NCI-H1048 (cell line): ENCODE measurements at regions not wholly inside any gene's neighbourhood (a gene's known extent, or its start where the extent isn't known, plus 50 kb on each side); places are given as distances from the start of the nearest gene placed in this dataset.
"Not testable (repeated sequence)": the region's sequence is repeated elsewhere in the genome, so short reads cannot be mapped to it uniquely, and the experiment has no call there.

ENCODE experiments used
- DNase-seq: peaks from one replicate; lab custom pipeline; 2025; lab: John Stamatoyannopoulos, UW

DNA sequence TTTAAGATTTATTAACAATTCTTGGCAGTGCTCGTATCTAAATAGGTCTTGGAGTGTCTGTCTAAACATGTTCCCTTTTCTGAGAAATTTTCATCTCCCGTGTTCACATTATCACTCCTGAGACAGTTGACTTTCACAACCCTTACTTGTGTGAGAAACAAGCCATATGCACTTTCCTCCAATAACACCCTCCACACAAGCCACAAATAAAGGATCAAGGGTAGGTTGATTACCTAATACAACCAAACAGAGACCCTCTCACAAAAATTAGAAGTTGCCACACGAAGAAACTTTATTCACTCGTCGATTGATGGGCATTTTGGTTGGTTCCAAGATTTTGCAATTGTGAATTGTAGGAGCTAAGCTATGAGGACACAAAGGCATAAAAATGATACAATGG, 763.9 kb downstream of the TRAM1L1 start:
- no peak for DNase-seq

DNA sequence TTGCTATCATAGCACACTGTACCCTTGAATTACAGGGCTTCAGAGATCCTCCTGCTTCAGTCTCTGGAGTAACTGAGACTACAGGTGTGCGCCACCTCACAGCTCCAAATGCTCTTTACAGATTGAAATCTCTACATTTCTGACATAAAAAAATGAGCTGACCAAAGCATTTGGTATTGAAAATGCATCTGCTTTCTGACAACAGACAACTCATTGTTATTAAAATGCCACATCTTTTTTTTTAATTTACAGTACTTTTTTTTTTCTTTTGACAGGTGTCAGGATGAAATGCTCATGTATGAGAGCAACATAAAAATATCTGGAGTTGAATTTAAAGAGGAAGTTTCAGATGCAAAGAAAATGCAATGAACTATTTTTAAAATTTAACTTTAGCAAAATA, 764.5 kb downstream of the TRAM1L1 start:
- DNase-seq: no peak

DNA sequence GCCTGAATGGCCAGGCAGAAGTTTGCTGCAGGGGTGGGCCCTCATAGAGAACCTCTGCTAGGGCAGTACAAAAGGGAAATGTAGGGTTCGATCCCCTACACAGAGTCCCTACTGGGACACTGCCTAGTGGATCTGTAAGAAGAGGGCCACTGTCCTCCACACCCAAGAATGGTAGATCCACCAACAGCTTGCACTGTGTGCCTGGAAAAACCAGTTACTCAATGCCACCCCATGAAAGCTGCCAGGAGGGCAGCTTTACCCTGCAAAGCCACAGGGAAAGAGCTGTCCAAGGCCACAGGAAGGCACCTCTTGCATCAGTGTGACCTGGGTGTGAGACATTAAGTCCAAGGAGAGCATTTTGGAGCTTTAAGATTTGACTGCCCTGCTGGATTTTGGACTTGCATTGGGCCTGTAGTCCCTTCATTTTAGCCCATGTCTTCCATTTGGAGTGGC, 781.6 kb downstream of the TRAM1L1 start:
- DNase-seq: no peak

DNA sequence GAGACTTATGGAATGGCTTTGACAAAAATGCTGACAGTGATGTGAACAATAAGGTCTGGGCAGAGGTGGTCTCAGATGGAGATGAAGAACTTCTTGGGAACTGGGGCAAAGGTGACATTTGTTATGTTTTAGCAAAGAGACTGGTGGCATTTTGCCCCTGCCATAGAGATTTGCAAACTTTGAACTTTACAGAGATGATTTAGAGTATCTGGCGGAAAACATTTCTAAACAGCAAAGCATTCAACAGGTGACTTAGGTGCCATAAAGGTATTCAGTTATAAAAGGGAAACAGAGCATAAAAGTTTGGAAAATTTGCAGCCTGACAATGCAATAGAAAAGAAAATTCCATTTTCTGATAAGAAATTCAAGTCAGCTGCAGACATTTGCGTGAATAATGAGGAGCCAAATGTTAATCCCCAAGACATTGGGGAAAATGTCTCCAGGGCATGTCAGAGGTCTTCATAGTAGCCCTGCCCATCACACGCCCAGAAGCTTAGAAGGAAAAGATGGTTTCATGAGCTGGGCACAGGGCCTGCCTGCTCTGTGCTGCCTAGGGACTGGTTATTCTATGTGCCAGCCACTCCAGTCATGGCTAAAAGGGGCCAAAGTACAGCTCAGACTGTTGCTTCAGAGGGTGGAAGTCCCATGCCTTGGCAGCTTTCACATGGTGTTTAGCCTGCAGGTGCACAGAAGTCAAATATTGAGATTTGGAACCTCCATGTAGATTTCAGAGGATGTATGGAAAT, 782.2 kb downstream of the TRAM1L1 start:
- no peak for DNase-seq

DNA sequence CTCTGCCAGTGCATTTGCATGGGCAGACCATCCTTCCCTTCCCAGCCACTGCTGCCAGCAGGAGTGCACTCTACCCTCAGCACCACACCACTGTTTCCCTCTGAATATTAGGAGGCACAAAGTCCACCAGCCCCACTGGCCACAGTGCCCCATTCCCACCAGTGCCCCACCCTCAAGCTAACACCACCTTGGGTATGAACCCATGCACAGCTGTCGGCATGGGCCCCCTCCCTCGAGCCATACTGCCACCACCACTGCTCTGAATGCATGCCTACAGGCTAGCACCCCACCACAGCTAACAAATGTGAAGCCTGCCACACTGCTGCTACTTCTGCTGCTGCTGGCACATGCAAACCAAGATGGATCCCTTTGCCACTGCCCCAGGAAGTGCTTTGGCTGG, 810.4 kb downstream of the TRAM1L1 start:
- DNase-seq: no peak

DNA sequence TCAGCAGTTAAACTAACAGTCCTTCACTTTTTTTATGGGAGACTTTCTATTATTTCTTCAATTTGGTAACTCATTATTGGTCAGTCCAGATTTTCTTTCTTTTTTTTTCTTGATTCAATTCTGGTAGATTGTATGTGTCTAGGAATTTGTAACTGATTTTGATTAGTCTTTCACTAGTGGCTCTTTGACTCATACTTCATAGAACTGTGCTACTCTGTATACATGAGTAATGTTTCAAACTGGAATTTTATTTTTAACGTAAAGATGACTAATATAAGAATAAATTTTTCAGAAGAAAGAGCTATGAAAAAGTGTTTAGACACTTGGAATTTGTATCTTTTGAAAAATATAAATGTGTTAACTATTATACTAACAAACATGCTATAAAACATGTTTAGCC, 813.0 kb downstream of the TRAM1L1 start:
- no peak for DNase-seq

DNA sequence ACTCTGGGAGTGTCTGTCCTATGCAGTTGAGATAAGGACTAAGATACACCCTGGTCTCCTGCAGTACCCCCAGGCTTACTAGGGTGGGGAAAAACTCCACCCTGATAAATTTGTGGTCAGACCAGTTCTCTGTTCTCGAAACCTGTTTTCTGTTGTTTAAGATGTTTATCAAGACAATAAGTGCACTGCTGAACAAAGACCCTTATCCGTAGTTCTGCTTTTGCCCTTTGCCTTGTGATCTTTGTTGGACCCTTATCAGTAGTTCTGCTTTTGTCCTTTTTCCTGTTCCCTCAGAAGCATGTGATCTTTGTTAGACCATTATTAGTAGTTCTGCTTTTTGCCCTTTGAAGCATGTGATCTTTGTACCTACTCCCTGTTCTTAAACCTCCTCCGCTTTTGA, 824.4 kb downstream of the TRAM1L1 start:
- not testable (repeated sequence) for DNase-seq

DNA sequence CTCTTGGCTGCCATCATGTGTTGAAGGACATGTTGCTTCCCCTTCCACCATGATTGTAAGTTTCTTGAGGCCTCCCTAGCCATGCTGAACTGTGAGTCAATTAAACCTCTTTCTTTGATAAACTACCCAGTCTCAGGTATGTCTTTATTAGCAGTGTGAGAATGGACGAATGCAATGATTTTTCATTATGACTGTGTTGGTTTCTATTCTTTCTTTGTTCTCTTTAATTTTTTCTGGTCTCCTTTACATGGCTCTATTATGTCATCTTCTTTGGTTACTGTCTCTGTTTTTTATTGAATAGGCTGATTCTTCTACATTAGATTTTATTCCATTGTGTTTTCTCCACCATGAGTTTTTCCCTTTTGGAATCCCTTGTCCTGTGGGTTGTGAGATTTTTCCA, 840.6 kb downstream of the TRAM1L1 start:
- DNase-seq: no peak

DNA sequence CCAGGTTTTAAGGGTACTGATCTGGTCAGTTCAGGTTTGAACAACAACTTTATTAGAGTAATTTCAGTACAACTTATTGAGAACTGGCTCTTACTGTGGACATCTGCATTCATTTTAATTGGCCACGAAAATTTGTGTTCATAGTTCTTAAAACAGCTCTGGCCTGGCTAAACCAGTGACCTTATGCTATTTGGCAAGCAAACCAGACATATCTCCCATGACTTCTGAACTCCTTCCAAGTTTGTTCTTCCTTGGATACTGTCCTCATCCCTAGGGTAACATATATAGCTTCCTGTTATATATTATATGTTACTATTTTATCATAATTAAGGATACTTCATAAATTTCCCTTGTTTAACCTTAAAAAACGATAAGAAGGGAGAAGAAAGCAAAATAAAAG, 841.9 kb downstream of the TRAM1L1 start:
- DNase-seq: no peak

DNA sequence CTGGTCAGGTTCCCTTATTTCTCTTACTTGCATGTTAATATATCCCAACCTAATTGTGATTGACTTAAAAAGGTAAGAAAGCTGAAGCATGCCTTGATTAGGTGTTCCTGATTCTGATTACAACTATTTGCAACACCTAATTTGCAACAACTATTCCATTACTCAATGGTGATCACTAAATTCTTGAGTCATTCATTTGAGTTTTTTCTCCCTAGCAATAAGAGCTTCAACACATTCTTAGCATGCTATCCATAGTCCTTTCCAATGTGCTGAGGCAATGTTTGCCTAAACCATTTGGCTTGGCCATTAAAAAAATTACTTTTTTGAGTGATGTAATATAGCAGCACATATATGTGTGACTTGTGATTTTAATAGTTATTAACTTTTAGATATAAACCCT, 851.4 kb downstream of the TRAM1L1 start:
- DNase-seq: no peak

DNA sequence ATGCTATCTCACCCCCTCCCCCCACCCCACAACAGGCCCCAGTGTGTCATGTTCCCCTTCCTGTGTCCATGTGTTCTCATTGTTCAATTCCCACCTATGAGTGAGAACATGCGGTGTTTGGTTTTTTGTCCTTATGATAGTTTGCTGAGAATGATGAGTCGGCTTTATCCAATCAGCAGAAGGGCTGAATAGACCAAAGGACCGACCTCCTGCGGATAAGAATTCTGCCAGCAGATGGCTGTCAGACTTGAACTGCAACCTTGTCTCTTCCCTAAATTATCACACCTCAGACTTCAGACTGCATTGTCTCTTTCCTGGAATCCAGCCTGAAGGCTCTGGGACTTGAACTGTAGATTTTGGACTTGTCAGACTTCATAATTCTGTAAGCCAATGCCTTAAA, 853.4 kb downstream of the TRAM1L1 start:
- not testable (repeated sequence) for DNase-seq

DNA sequence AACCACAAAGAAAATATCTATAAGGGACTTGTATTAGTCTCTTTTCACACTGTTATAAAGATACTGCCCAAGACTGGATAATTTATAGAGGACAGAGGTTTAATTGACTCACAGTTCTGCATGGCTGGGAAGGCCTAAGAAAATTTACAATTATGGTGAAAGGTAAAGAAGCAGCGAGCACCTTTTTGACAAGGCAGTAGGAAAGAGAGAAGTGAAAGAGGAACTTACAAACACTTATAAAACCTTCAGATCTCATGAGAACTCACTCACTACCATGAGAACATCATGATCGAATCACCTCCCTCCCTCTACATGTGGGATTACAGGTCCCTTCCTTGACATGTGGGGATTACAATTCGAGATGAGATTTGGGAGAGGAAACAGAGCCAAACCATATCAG, 856.0 kb downstream of the TRAM1L1 start:
- no peak for DNase-seq

DNA sequence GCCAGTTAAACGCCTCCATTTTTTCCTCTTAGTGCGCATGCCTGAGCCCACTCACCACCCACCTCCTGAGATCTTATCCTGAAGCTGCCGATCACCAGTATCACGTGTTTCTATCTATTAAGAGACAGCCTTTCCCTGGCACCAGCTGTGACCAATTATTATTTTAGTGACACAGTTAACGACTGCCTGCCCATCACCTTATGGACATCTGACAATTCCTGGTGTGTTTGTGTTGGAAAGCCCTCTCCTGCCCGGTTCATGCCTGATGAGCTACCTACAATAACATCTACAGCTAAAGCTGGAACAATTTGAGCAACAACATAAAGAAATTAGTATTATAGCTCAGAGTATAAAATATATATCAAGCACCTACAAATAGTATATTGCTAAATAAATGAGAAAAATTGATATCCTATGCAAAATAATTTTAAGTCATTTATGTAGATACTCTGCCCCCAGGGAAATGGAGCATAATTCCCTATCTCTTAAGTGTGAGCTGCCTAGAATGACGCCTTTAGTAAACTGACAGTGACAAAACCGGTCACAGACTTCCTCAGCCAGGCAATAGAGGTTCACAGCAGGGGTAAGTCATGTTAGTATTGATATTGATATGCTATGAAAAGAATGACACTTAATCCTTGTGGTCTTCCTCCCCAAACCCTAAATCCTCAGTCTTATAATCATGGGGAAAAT, 862.2 kb downstream of the TRAM1L1 start:
- no peak for DNase-seq

DNA sequence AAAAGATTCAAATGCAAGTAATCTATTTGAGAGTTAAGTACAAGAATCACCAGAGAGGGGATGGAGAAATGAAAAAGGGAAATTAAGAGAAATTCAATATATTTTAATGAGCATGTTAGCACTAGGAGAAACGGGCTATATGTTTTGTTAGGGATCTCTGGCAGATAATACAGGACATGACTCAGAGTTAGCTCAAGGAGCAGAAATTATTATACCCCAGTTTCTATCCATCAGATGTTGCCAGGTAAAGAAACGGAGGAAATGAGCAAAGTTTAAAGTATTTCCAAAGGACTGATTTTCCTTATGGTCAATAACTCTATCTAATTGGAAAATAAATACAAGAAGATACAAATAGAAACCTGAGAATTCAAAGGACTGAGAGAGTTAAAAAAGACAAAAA, 867.6 kb downstream of the TRAM1L1 start:
- no peak for DNase-seq

DNA sequence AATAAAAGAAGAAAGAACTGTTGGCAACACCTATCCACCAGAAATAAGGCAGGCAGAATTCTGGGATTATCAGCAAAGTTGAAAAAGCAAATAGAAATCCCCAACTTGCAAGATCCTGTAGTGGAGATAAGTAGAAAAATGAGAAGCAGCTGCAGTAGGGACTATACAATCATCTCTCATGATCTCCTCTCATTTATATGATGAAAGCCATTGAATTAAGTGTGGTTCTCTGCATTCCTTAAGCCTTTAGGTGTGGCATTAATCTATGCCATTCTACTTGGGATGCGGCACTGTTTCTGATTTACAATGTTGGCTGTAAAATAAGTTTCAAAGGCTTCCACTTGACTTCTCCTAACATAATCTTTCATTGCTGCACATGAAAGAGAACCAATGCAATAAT, 869.8 kb downstream of the TRAM1L1 start:
- no peak for DNase-seq

DNA sequence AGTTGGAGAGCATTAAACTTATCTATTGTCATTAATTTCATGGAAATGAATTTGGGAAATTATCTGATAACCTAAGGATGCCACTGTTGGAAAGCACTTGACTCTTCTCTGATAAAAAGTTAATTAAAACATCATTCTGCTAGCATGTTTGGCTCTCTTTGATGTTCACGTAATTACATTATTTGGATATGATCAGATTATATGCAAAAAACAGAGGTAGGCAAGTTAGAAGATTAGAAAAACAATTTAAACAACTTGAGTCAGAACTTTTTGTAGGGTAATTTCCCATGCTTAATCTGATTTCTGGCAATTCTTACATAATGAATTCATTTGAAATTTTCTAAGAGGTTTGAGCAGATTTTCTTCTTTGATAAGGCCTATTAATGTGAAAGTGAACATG, 882.9 kb downstream of the TRAM1L1 start:
- DNase-seq: no peak

DNA sequence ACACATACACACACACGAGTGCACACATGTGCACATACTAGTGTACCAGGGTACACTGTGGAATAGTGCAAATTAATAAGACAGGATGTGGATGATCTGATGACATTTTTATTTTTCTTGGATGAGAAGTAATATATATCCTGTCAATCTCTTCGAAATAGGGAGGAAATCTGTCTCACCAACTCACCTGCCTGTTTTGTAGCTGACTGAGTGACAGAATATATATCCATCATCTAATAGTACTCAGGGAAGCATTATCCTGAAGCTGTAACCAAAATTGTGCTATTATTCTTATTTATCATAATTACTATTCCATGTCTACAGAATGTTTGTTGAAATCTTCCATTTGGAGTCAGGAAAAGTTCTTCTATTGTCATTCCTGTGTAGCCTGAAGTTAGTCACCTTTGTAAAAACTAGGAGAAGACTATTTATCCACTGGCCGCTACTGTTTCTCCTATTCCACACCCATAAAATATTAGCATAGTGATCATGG, 888.0 kb downstream of the TRAM1L1 start:
- no peak for DNase-seq

DNA sequence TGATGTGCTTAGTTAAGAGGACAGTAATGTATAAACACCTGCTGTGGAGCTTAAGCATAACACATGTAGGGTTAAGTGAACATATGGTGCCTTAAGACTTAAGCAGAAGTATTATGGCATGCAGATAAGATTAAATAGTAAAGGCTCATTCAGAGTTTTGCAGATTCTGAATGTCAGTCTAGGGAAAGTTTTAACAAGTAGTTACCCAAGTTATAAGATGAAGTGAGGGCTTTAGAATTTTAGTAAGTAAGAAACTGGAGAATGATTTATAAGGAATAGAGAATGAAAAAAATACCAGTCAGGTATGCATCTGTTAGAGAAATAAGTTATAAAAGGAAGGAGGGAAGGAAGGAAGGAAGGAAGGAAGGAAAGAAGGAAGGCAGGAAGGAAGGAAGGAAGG, 902.1 kb downstream of the TRAM1L1 start:
- no peak for DNase-seq

DNA sequence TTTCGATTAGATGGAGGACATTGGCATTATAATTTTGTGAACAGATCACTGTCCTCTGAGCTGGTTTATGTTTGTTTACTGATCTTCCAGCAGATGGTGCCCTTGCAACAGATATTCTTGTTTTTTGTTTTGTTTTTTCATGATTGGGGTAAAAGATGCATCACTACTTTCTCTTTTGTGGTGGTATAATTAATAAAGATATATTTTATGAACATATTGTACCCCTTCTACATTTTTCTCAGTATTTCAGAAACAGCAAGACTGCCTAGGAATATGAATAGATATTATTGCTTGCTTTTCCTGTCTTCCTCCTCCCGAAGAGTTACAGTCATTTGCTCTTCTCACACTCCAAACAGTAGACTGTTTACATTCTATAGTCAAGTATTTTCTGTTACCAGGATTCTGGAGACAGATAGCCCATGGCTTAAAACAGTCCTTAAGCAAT, 905.2 kb downstream of the TRAM1L1 start:
- no peak for DNase-seq

DNA sequence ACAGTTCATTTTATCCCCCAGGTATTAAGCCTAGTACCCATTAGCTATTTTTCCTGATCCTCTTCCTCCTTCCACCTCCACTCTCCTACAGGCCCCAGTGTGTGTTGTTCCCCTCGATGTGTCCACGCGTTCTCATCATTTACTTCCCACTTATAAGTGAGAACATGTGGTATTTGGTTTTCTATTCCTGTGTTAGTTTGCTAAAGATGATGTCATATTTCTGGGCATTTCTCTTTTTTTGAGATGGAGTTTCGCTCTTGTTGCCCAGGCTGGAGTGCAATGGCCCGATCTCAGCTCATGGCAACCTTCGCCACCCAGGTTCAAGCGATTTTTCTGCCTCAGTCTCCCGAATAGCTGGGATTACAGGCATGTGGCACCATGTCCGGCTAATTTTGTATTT, 934.0 kb downstream of the TRAM1L1 start:
- not testable (repeated sequence) for DNase-seq

DNA sequence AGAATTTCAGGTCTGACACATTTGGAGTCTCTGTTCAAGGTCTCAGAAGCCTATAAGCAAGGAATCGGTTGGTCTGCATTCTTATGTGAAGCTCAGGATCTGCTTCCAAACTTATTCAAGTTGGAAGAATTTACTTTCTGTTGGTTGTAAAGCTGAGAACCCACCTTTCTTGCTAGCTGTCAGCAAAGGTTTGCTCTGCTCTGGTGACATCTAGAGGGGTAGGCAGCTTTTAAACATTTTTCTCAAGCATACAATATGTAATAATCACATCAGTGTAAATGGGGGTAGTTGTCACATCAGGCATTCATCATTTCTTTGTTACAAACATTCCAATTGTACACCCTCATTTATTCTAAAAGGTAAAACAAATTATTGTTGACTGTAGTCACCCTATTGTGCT, 935.2 kb downstream of the TRAM1L1 start:
- DNase-seq: no peak

DNA sequence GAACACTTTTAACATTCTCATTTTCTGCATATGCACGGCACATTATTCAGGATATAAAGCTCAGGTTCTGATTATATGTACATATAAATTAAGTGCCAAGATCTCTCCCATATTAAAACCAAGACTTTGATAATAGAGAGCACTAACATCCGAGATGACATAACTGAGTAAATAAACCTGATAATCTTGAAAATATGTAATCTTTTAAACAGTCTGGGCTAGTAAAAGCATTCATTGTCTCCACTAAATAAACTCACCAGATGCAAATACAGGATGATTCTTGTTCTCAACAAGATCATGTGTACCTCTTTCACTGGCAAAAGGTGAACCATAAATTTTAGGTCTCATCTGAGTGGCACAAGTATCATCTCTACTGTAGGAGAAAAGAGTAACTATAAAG, 942.2 kb downstream of the TRAM1L1 start:
- DNase-seq: no peak

DNA sequence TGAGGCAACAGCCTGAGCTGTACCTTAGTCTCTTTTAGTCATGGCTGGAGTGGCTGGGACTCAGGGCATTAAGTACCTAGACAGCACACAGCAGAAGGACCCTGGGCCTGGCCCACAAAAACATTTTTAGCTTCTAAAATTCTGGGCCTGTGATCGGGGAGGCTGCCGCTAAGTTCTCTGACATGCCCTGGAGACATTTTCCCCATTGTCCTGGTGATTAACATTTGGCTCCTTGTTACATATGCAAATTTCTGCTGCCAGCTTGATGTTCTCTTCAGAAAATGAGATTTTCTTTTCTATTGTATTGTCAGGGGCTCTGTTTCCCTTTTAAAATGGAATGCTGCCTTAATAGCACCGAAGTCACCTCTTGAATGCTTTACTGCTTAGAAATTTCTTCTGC, 952.4 kb downstream of the TRAM1L1 start:
- no peak for DNase-seq

DNA sequence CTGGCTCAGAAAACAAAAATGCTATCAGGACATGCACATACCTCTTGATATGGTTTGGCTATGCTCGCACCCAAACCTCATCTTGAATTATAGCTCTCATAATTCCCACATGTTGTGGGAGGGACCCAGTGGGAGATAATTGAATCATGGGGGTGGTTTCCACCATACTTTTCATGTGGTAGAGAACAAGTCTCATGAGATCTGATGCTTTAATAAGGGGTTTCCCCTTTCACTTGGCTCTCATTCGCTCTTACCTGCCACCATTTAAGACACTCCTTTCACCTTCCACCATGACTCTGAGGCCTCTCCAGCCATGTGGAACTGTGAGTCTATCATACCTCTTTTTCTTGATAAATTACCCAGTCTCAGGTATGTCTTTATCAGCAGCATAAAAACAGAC, 958.6 kb downstream of the TRAM1L1 start:
- no peak for DNase-seq
